ENCODE measurements at regions not wholly inside any gene's neighbourhood (a gene's known extent, or its start where the extent isn't known, plus 50 kb on each side); places are given as distances from the start of the nearest gene placed in this dataset.
A peak's percentile ranks its signal among the peaks of the same experiment; 100 is the strongest.

- 41% methylated on average over 7 of the region's 7 CpGs; no CpG with 5 or more reads in 1 of the 2 donors for WGBS, 2 donors (ENCODE audit: low coverage in 1 of 2)
- intact Hi-C loops (cut with DNase I; ENCODE audit: low total_unique reads), result no loop called here
- peaks cover 0 to 23% (median 5%) of the 10 kb centered on the region in 4 donors for H3K4me1 ChIP-seq
- in situ Hi-C loops (cut with MboI; ENCODE audit: low pct_ligation_motif_present in 1 of 4, low pct_unique_long_range_greater_than_20kb in 1 of 4, low sequenced_read_pairs in 3 of 4), result no loop called here
- no peaks in the 10 kb centered on the region for H3K9me3 ChIP-seq
- H3K4me3 ChIP-seq, result no peak overlapping the region
- H3K27me3 ChIP-seq, result no peaks in the 10 kb centered on the region
- H3K36me3 ChIP-seq, result no peaks in the 10 kb centered on the region
- H3K27ac ChIP-seq, result peak overlapping the region in 2 of 4 donors; percentile 10 to 19
- DNase-seq, result peak; percentile 80
- TF ChIP-seq CTCF (IDR thresholded peaks at IDR 0.05) (no peak), POLR2AphosphoS5 (IDR thresholded peaks at IDR 0.05) (peak in 2 of 3 donors; percentile 53 to 78)
Measured at GRCh38 chr18:22088029-22088428, 81.4 kb upstream of the GATA6 start.

- H3K27me3 ChIP-seq, result no peaks in the 10 kb centered on the region
- DNase-seq, result no peak
- no peaks in the 10 kb centered on the region for H3K36me3 ChIP-seq
- H3K27ac ChIP-seq, result no peak overlapping the region
- TF ChIP-seq POLR2AphosphoS5 (IDR thresholded peaks at IDR 0.05) (no peak), CTCF (IDR thresholded peaks at IDR 0.05) (no peak), POLR2A (IDR thresholded peaks at IDR 0.05) (no peak), EP300 (IDR thresholded peaks at IDR 0.05; ENCODE audit: low read depth) (no peak)
- no peaks in the 10 kb centered on the region for H3K9me3 ChIP-seq
- H3K4me3 ChIP-seq, result no peak overlapping the region
- peaks cover 0 to 20% (median 5%) of the 10 kb centered on the region in 4 donors for H3K4me1 ChIP-seq
- in situ Hi-C loops (cut with MboI; ENCODE audit: low pct_ligation_motif_present in 1 of 4, low pct_unique_long_range_greater_than_20kb in 1 of 4, low sequenced_read_pairs in 3 of 4), result no loop called here
- intact Hi-C loops (cut with DNase I; ENCODE audit: low total_unique reads), result no loop called here
- WGBS, 2 donors (ENCODE audit: low coverage in 1 of 2), result 79 to 86% methylated on average over 6 to 12 of the region's 12 CpGs
Measured at GRCh38 chr18:22088996-22089640, 80.3 kb upstream of the GATA6 start.

- Histone ChIP-seq H3K36me3 (no peaks in the 10 kb centered on the region), H3K4me3 (no peak overlapping the region), H3K4me1 (peaks cover 0 to 12% (median 3%) of the 10 kb centered on the region in 4 donors), H3K9me3 (no peaks in the 10 kb centered on the region), H3K27ac (no peak overlapping the region), H3K27me3 (no peaks in the 10 kb centered on the region)
- intact Hi-C loops (cut with DNase I; ENCODE audit: low total_unique reads) (no loop called here), in situ Hi-C loops (cut with MboI; ENCODE audit: low pct_ligation_motif_present in 1 of 4, low pct_unique_long_range_greater_than_20kb in 1 of 4, low sequenced_read_pairs in 3 of 4) (loop anchor here in 1 of 4 donors (10.0 kb wide), 1 partner anchor 63 kb away; no protein-coding TSS in a partner anchor)
- TF ChIP-seq POLR2A (IDR thresholded peaks at IDR 0.05) (no peak), EP300 (IDR thresholded peaks at IDR 0.05; ENCODE audit: low read depth) (no peak), POLR2AphosphoS5 (IDR thresholded peaks at IDR 0.05) (no peak), CTCF (IDR thresholded peaks at IDR 0.05) (no peak)
- 91 to 94% methylated on average over 2 of the region's 2 CpGs for WGBS, 2 donors (ENCODE audit: low coverage in 1 of 2)
- DNase-seq, result no peak
Measured at GRCh38 chr18:22091341-22091740, 78.0 kb upstream of the GATA6 start.

GRCh38 chr18:22093731-22094357, 75.5 kb upstream of the GATA6 start:
- TF ChIP-seq EP300 (IDR thresholded peaks at IDR 0.05; ENCODE audit: low read depth) (no peak), POLR2A (IDR thresholded peaks at IDR 0.05) (no peak), POLR2AphosphoS5 (IDR thresholded peaks at IDR 0.05) (no peak), CTCF (IDR thresholded peaks at IDR 0.05) (no peak)
- intact Hi-C loops (cut with DNase I; ENCODE audit: low total_unique reads), result no loop called here
- Histone ChIP-seq H3K4me3 (no peak overlapping the region), H3K36me3 (no peaks in the 10 kb centered on the region), H3K27me3 (no peaks in the 10 kb centered on the region), H3K27ac (peak overlapping the region in 1 of 4 donors; percentile 61), H3K4me1 (no peaks in the 10 kb centered on the region), H3K9me3 (no peaks in the 10 kb centered on the region)
- DNase-seq, result peak; percentile 40
- in situ Hi-C loops (cut with MboI; ENCODE audit: low pct_ligation_motif_present in 1 of 4, low pct_unique_long_range_greater_than_20kb in 1 of 4, low sequenced_read_pairs in 3 of 4), result loop anchor here in 1 of 4 donors (10.0 kb wide), 1 partner anchor 61 kb away; no protein-coding TSS in a partner anchor
- WGBS, 2 donors (ENCODE audit: low coverage in 1 of 2), result 66 to 69% methylated on average over 5 to 12 of the region's 12 CpGs
